ENCODE measurements at regions not wholly inside any gene's neighbourhood (a gene's known extent, or its start where the extent isn't known, plus 50 kb on each side); places are given as distances from the start of the nearest gene placed in this dataset.
"Not testable (repeated sequence)": the region's sequence is repeated elsewhere in the genome, so short reads cannot be mapped to it uniquely, and the experiment has no call there.

DNA sequence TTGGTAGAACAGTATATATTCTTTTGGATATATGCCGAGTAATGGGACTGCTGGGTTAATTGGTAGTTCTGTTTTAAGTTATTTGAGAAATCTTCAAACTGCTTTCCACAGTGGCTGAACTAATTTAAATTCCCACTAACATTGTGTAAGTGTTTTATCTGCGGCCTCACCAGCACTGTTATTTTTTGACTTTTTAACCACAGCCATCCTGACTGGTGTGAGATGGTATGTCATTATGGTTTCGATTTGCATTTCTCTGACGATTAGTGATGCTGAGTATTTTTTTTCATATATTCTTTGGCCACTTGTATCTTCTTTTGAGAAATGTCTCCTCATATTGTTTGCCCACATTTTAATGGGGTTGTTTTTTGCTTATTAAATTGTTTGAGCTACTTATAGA is 357.4 kb downstream of the C12orf50 start:
- DNase-seq = no peak

DNA sequence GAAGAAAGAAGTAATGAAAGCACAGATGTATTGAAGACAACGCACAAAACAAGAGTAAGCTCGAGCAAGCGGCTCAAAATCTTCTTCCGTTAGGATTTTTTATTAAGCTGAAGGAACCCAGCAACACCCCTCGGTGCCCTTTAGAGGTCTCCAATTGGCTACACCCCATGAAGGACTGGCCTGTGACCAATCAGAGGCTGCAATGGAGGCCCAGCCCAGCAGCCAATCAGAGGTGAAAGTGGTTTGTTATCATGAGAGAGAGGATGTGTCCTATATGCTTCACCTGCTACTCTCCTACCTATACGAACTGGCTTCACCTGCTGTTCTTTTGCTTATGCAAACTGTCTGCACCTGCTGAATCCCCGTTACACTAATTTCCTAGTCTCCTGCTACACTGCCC is 358.8 kb downstream of the C12orf50 start:
- DNase-seq = no peak

- DNase-seq = no peak
Observed at GRCh38 chr12:87667378-87667777, 361.8 kb downstream of the C12orf50 start.

DNA sequence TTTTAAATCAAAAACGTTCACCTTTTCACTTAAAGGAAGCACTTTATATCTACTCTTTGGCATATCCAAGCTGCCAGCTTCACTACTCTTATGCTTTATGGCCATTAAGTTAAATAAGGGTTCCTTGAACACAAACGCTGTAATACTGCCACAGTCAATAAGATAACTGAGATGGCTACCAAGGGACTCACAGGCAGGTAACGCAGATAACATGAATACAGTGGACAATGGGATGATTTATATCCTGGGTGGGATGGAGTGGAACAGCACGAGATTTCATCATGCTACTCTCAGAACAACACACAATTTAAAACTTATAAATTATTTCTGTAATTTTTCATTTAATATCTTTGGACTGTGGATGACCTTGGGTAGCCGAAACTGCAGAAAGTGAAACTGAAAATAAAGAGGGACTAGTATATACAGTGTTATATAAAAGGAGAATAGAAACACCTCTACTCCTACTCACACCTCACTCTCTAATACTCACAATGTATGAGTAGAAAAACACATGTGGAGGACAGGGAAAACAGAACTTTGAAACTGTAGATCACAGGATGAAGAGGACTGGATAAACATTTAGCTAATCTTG is 367.3 kb downstream of the C12orf50 start:
- no peak for DNase-seq

DNA sequence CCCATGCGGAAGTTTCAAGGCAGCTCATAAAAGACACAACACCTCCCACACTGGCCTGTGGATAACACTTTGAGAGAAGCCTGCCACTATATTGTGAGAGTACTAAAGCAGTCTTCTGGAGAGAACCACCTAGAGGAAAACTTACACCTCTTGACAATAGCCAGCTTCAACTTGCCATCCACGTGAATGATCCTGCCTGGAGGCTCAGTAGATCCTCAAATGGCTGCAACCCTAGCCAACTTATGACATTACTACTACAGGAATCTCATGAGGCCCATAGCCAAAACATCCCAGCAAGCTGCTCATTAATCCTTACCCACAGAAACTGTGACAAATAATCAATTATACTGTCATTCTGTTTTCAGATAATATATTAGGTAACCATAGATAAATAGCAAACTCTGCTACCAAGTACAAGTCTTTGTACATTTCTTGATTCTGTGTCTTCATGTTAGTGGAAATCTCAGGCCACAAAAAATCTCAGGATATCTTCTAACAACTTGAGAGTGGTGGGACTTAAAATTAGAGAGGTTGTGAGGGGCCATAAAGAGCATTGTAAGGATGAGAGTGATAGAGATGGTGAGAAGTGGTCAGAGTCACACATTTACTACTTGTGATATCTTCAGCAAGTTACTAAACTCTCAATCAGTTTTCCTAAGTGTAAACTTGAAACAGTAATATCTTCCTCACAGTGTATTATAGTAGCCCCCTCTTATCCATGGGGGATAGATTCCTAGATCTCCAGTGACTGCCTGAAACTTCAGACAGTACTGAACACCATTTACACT is 368.0 kb downstream of the C12orf50 start:
- DNase-seq = no peak

DNA sequence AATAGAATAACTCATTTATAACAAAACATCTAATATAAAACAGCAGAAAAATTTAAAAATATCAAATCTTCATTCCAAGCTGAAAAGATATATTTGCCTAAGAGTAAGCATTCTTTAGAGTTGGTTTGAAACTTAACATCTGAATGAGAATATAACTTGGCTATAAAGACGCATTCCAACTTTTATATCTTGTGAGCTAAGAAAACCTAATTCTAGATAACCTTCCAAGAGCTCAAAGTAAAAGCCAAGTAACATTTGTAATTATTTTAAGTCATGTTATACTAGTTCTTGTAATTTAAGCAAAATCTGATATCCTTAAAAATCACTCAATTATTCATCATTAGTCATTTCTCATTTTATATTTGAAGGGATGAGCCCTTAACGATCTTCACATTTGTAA is 368.9 kb downstream of the C12orf50 start:
- no peak for DNase-seq

GRCh38 chr12:87656311-87656710 is 372.9 kb downstream of the C12orf50 start:
- DNase-seq = no peak

DNA sequence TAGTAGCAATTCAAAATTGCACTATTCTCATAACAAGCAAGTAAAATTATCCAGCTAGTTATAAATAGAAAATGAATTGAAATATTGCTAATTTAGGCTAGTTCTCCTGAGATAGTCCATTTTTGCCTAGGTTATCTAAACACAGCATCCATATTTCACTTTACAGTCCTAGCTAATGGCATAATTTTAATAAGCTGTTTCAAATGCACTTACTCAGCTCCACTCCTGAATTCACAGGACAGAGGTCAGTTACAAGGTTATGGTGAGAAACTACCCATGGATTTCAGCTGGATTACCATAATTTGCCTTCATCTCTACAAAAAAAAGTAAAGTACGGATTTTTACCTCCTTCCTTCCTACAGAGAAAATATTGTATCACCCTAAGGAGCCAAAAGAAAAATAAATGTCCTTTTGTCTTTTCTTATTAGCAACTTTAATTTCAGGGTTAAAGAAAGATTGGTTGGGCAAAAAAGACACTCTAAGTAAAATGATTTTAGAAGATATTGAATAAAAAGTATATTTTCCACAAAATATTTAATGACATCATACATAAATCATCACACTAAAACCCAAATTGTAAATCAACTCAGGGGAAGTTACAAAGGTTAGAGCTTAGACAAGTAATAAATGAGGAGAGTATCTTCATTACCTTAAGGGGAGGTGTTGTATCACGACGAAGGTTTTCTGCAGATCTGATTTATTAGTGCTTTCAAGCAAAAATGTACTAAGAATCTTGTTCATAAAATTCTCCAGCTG is 377.4 kb downstream of the C12orf50 start:
- DNase-seq = no peak

DNA sequence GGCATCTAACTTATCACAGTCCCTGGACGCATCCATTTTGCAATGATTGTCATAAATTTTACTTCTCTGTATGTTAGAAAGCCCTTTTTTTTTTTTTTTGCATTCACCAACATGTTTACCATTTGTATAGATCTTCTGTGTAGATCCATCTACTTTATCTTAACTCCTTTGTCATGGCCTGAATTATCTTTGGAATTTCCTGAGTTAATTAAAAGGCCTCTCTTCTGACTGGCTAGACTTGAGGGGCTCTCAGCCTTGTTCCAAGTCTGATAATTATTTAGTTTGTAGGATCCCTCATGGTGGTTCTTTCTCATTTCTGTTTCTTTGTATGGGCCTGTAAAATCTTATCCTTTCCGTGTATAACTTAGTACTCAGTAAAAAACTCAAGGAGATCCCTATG is 387.0 kb downstream of the C12orf50 start:
- DNase-seq = no peak

DNA sequence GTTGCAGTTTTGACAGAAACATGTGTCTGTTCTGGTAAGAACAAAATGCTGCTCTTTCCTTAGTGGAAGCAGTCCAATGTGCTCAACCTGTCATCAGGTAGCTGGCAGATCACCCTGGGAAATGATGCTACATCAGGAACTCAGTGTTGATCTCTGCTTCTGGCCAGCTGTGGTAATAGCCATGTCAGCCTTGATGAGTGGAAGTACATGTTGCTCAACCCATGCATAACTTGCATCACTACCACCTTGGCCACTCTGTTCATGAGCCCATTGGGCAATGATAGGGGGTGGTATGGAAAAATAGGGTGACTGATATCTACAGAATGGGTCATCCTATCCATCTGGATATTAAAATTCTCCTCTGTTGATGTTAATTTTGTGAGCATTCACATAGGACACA is 411.0 kb downstream of the C12orf50 start:
- DNase-seq = no peak

DNA sequence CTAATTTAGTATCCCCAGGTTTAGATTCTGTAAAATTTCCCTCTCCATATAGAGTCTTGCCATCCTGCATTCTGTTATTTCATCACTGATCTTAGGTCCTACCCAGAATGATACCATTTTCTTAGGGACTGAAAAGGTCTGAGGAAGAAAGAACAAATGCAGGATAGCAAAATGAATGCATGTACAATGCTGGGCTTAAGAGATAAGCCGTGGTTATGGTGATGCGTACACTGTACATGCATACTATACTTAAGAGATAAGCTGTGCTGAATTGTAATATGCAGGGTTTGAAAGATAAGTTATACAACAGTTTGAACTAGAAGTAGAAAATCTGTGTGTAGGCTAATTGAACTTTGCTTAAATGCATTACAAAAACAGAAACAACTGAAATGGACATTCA is 416.2 kb downstream of the C12orf50 start:
- DNase-seq = no peak

DNA sequence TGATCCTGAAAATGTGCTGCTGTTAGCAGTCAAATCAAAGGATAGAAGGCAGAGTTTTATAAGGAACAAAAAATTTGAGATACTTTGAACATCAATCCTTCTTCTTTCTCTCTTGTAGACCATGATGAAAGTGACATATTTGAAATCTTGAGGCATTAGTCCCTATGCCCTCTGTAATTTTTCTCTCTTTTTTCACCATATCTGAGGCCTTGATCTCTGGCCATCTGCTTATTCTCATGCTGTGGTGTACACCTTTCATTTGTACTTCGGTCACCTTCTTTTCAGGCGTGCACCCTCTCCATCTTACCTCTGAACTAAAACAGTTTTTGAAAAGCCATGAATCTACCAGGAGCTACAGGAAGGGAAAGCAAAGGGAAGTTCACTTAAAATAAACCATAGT is 420.9 kb downstream of the C12orf50 start:
- no peak for DNase-seq

DNA sequence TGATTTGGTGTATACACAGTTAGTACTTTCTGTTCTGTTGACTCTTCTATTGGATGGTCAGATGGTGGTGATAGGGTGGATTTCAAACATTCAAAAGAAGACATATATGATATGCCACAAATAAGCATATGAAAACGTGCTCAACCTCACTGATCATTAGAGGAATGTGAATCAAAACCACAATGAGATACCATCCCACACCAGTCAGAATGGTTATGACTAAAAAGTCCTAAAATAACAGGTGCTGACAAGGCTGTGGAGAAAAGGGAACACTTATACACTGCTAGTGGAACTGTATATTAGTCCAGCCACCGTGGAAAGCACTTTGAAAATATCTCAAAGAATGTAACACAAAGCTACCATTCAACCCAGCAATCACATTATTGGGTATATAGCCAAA is 425.5 kb downstream of the C12orf50 start:
- DNase-seq = no peak

- no peak for DNase-seq
Observed at GRCh38 chr12:87599459-87599858, 429.7 kb downstream of the C12orf50 start.

DNA sequence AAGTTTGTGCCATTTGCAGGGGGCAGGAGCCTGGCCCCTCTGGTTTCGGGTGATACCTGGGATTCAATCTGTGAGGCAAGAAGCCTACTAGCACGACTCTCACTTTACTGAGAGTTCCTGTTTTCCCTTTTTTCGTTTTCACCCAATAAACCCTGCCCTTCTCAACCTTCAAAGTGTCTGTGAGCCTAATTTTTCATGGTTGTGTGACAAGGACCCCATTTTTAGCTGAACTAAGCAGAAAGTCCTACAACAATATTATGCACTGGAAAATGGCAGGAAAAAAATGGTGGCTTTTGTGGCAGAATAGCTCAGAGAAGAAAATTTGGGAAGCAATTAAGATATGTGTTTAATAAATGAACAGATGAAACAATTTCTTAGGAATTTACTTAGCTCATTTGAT is 432.1 kb downstream of the C12orf50 start:
- no peak for DNase-seq

GRCh38 chr12:87596636-87597035 is 432.6 kb downstream of the C12orf50 start:
- DNase-seq = no peak

DNA sequence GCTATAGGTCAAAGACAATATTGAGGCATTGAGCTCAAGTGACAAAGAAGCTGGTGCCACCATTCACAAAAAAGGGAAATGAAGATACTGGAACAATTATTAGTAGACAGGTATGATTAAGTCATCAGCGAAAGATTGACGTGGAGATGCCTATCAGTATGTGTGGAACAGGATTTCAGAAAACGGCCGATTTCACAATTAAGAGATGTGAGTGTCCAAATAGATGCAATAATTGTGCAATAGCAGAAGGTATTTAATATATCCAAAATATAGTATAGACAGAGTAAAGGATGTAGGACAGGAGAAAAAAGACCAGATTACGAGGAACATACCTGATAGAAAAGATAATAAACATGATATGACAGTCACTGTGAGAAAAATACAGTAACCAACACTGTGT is 433.1 kb downstream of the C12orf50 start:
- no peak for DNase-seq

- DNase-seq = no peak
Observed at GRCh38 chr12:87585882-87586557, 443.2 kb downstream of the C12orf50 start.

DNA sequence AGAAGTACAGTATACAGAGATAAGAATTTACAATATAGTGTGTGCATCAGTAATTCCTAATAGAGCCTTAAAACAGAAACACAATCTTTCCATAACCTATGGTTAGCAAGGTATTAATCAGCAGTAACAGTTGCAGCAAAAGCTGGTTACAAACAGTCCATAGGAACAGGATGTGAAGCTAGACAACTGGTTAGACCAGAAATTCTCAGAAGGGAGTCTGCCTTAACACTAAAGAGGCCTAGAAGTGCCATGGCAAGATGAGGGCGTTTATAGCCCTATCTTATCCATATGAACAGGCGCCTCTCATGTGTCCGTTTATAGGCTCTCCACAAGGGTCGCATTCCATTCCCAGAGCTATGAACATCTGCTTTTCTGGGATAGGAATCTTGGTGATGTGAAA is 450.1 kb downstream of the C12orf50 start:
- DNase-seq = not testable (repeated sequence)

DNA sequence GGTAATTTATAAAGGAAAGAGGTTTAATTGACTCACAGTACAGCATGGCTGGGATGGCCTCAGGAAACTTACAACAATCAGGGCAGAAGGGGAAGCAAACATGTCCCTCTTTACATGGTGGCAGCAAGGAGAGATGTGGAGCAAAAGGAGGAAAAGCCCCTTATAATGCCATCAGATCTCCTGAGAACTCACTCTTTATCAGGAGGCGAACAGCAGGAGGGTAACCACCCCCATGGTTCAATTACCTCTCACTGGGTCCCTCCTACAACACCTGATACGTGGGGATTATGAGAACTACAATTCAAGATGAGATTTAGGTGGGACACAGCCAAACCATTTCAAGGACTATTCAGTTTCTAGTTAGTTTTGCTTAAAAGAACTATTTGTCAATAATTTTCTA is 453.3 kb downstream of the C12orf50 start:
- no peak for DNase-seq

DNA sequence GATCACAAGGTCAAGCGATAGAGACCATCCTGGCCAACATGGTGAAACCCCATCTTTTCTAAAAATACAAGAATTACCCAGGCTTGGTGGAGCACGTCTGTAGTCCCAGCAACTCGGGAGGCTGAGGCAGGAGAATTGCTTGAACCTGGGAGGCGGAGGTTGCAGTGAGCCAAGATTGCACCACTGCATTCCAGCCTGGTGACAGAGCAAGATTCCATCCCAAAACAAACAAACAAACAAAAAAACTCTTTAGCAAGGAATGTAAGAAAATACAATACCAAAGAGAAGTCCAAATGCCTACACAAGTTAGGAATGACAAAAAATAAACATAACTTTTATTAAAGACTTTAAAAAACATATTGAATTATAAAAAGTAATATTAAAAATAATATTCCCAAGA is 462.3 kb downstream of the C12orf50 start:
- not testable (repeated sequence) for DNase-seq

GRCh38 chr12:87556985-87557384 is 472.2 kb downstream of the C12orf50 start:
- no peak for DNase-seq

GRCh38 chr12:87531213-87531612 is 498.0 kb downstream of the C12orf50 start:
- DNase-seq = not testable (repeated sequence)

All from T-helper 2 cell (primary cell).